Hindlimb muscle (tissue), 1 donor: ENCODE measurements at regions not wholly inside any gene's neighbourhood (a gene's known extent, or its start where the extent isn't known, plus 50 kb on each side); places are given as distances from the start of the nearest gene placed in this dataset.
A peak's percentile ranks its signal among the peaks of the same experiment; 100 is the strongest.

Source experiments
- DNase-seq: peaks from one replicate; pipeline ENCODE4 v3.0.0-alpha.2; 2013

- DNase-seq, result no peak
Observed at GRCh38 chr3:135803028-135803692, 162.4 kb upstream of the PPP2R3A start.

- DNase-seq, result no peak
Observed at GRCh38 chr3:135805752-135806151, 159.8 kb upstream of the PPP2R3A start.

- peak; percentile 31 for DNase-seq
Observed at GRCh38 chr3:135806317-135806716, 159.2 kb upstream of the PPP2R3A start.

- no peak for DNase-seq
Observed at GRCh38 chr3:135807879-135808278, 157.6 kb upstream of the PPP2R3A start.

- DNase-seq, result no peak
Observed at GRCh38 chr3:135809021-135809634, 156.4 kb upstream of the PPP2R3A start.

- no peak for DNase-seq
Observed at GRCh38 chr3:135811651-135812050, 153.9 kb upstream of the PPP2R3A start.

- no peak for DNase-seq
Observed at GRCh38 chr3:135812057-135812456, 153.5 kb upstream of the PPP2R3A start.

GRCh38 chr3:135834465-135834864 is 131.1 kb upstream of the PPP2R3A start:
- DNase-seq, result no peak

GRCh38 chr3:135837977-135838631 is 127.4 kb upstream of the PPP2R3A start:
- no peak for DNase-seq

- DNase-seq, result peak; percentile 7
Observed at GRCh38 chr3:135840436-135840835, 125.1 kb upstream of the PPP2R3A start.

- no peak for DNase-seq
Observed at GRCh38 chr3:135844386-135844785, 121.1 kb upstream of the PPP2R3A start.

GRCh38 chr3:135848051-135848450 is 117.5 kb upstream of the PPP2R3A start:
- no peak for DNase-seq

- no peak for DNase-seq
Observed at GRCh38 chr3:135849827-135850226, 115.7 kb upstream of the PPP2R3A start.

- DNase-seq, result no peak
Observed at GRCh38 chr3:135851201-135852081, 114.1 kb upstream of the PPP2R3A start.

- DNase-seq, result peak; percentile 5
Observed at GRCh38 chr3:135853981-135854380, 111.5 kb upstream of the PPP2R3A start.

GRCh38 chr3:135860761-135861160 is 104.8 kb upstream of the PPP2R3A start:
- DNase-seq, result no peak

GRCh38 chr3:135862361-135862760 is 103.2 kb upstream of the PPP2R3A start:
- no peak for DNase-seq

- DNase-seq, result no peak
Observed at GRCh38 chr3:135864060-135864459, 101.5 kb upstream of the PPP2R3A start.

GRCh38 chr3:135865085-135865484 is 100.4 kb upstream of the PPP2R3A start:
- DNase-seq, result no peak

- no peak for DNase-seq
Observed at GRCh38 chr3:135865553-135865952, 100.0 kb upstream of the PPP2R3A start.

- no peak for DNase-seq
Observed at GRCh38 chr3:135867911-135868310, 97.6 kb upstream of the PPP2R3A start.

- DNase-seq, result no peak
Observed at GRCh38 chr3:135868801-135869200, 96.7 kb upstream of the PPP2R3A start.
